Activated gamma-delta T cell treated with Interleukin-2 at 50 U/mL for 16 hours (primary cell): ENCODE measurements at regions not wholly inside any gene's neighbourhood (a gene's known extent, or its start where the extent isn't known, plus 50 kb on each side); places are given as distances from the start of the nearest gene placed in this dataset.
"Not testable (repeated sequence)": the region's sequence is repeated elsewhere in the genome, so short reads cannot be mapped to it uniquely, and the experiment has no call there.

Source experiments
- DNase-seq: peaks from one replicate; pipeline ENCODE4 v3.0.0-alpha.2; 2020

GRCh38 chr5:82596451-82596850 is 318.3 kb upstream of the RPS23 start:
- DNase-seq, result no peak

- no peak for DNase-seq
These were observed 317.0 kb upstream of the RPS23 start for GRCh38 chr5:82595113-82595512.

GRCh38 chr5:82594097-82594496 is 315.9 kb upstream of the RPS23 start:
- no peak for DNase-seq

GRCh38 chr5:82593481-82593880 is 315.3 kb upstream of the RPS23 start:
- no peak for DNase-seq

- no peak for DNase-seq
These were observed 312.9 kb upstream of the RPS23 start for GRCh38 chr5:82591021-82591515.

GRCh38 chr5:82590112-82590511 is 312.0 kb upstream of the RPS23 start:
- DNase-seq, result no peak

- no peak for DNase-seq
These were observed 308.6 kb upstream of the RPS23 start for GRCh38 chr5:82586661-82587310.

- DNase-seq, result no peak
These were observed 308.0 kb upstream of the RPS23 start for GRCh38 chr5:82586181-82586580.

- no peak for DNase-seq
These were observed 306.5 kb upstream of the RPS23 start for GRCh38 chr5:82584631-82585030.

- not testable (repeated sequence) for DNase-seq
These were observed 305.2 kb upstream of the RPS23 start for GRCh38 chr5:82583331-82583730.

- DNase-seq, result no peak
These were observed 286.8 kb upstream of the RPS23 start for GRCh38 chr5:82564963-82565362.

GRCh38 chr5:82563745-82564144 is 285.6 kb upstream of the RPS23 start:
- no peak for DNase-seq

GRCh38 chr5:82562696-82563240 is 284.6 kb upstream of the RPS23 start:
- no peak for DNase-seq

GRCh38 chr5:82561797-82562196 is 283.6 kb upstream of the RPS23 start:
- DNase-seq, result no peak

- no peak for DNase-seq
These were observed 282.8 kb upstream of the RPS23 start for GRCh38 chr5:82560969-82561368.

- no peak for DNase-seq
These were observed 282.4 kb upstream of the RPS23 start for GRCh38 chr5:82560561-82560960.

- DNase-seq, result no peak
These were observed 273.8 kb upstream of the RPS23 start for GRCh38 chr5:82551840-82552385.

GRCh38 chr5:82551192-82551591 is 273.0 kb upstream of the RPS23 start:
- DNase-seq, result no peak

- no peak for DNase-seq
These were observed 271.1 kb upstream of the RPS23 start for GRCh38 chr5:82549263-82549662.

- DNase-seq, result no peak
These were observed 265.9 kb upstream of the RPS23 start for GRCh38 chr5:82544004-82544403.

- no peak for DNase-seq
These were observed 262.1 kb upstream of the RPS23 start for GRCh38 chr5:82540301-82540700.

- no peak for DNase-seq
These were observed 260.3 kb upstream of the RPS23 start for GRCh38 chr5:82538339-82539034.

- DNase-seq, result no peak
These were observed 259.6 kb upstream of the RPS23 start for GRCh38 chr5:82537687-82538306.

- no peak for DNase-seq
These were observed 256.8 kb upstream of the RPS23 start for GRCh38 chr5:82534986-82535385.
